ENCODE measurements at regions not wholly inside any gene's neighbourhood (a gene's known extent, or its start where the extent isn't known, plus 50 kb on each side); places are given as distances from the start of the nearest gene placed in this dataset.

DNA sequence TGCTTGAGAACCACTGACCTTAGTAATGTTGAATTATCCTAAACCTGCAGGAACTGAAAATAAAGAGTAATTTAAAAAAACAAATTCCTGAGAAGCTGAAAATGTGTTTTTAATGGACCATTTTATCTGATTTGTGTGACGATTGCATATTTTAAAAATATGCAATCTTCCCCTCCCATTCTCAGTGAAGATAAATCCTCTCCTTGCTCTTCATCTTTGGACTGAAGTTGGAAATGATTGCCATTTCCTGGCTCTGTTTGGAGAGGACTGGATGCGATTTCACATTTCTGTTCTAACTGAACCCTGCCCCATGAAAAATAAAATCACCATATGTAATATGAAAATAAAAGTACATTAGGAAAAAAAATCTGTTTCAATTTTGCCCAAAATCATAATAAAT lies 216.3 kb downstream of the SLC6A15 start (continued):
- TF ChIP-seq, protein P1, sequence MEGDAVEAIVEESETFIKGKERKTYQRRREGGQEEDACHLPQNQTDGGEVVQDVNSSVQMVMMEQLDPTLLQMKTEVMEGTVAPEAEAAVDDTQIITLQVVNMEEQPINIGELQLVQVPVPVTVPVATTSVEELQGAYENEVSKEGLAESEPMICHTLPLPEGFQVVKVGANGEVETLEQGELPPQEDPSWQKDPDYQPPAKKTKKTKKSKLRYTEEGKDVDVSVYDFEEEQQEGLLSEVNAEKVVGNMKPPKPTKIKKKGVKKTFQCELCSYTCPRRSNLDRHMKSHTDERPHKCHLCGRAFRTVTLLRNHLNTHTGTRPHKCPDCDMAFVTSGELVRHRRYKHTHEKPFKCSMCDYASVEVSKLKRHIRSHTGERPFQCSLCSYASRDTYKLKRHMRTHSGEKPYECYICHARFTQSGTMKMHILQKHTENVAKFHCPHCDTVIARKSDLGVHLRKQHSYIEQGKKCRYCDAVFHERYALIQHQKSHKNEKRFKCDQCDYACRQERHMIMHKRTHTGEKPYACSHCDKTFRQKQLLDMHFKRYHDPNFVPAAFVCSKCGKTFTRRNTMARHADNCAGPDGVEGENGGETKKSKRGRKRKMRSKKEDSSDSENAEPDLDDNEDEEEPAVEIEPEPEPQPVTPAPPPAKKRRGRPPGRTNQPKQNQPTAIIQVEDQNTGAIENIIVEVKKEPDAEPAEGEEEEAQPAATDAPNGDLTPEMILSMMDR (IDR thresholded peaks at IDR 0.05; ENCODE audit: low read depth, low read length, missing input control) = no peak
- TF ChIP-seq, protein P2, sequence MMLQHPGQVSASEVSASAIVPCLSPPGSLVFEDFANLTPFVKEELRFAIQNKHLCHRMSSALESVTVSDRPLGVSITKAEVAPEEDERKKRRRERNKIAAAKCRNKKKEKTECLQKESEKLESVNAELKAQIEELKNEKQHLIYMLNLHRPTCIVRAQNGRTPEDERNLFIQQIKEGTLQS (IDR thresholded peaks at IDR 0.05) = no peak

DNA sequence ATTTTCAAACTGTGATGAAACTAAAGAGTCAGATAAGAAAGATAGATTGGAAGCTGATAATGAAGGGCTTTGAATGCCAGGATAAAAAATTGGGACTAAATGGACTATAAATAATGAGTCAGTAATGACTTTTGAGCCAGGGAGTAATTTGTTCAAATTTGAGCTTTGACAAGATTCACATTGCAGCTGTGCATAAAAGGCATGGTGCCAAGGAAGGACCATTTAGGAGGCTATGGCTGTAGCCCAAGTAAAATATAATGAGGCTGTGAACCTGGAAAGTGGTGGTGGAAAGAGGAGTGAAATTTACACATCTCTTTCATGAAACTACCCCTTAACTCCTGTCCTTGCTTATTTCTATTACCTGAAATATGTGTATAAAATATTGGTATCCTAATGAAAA lies 218.5 kb downstream of the SLC6A15 start:
- H3K36me3 ChIP-seq (ENCODE audit: control insufficient read depth in 4 of 4, insufficient read depth in 3 of 4, low read depth in 1 of 4, low read length in 3 of 4) = no peaks in the 10 kb centered on the region
- no peak overlapping the region for H3K4me3 ChIP-seq (ENCODE audit: low read depth in 1 of 3, low read length in 3 of 3)
- H3K9ac ChIP-seq (ENCODE audit: low read depth in 1 of 2, low read length in 2 of 2) = no peak overlapping the region
- TF ChIP-seq SP1 (IDR thresholded peaks at IDR 0.05) (no peak), EGR1 (IDR thresholded peaks at IDR 0.05; ENCODE audit: low read depth in 2 of 2) (no peak)
- H3K27ac ChIP-seq (ENCODE audit: low read depth in 1 of 2, low read length in 2 of 2) = no peak overlapping the region
- no peaks in the 10 kb centered on the region for H3K4me1 ChIP-seq (ENCODE audit: control insufficient read depth in 4 of 4, insufficient read depth in 4 of 4, low read length in 3 of 4)
- no peaks in the 10 kb centered on the region for H3K9me3 ChIP-seq (ENCODE audit: control insufficient read depth in 4 of 4, low read length in 3 of 4)
- DNase-seq (ENCODE audit: low spot score) = no peak
- H3K27me3 ChIP-seq (ENCODE audit: control insufficient read depth in 4 of 4, insufficient read depth in 4 of 4, low read length in 3 of 4) = peaks cover 0 to 2% (median 0%) of the 10 kb centered on the region in 4 donors

DNA sequence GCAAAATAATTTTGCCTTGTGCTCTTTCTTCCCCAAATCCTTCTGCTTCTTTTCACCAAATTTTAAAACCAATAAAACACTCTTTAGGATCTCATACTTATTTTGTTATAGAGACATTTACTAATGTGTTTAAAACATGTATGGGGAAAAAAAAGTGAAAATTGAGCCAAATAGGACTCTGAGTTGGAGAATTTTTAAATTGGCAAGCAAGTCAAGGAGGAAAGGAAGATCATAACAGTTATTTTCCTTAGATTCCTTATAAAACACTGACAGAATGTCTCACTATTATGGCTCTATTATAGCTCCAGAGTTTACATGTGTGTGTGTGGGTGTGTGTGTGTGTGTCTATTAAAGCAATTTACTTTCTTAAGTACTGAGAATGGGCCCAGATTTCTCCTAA lies 220.5 kb downstream of the SLC6A15 start:
- H3K4me3 ChIP-seq (ENCODE audit: low read depth in 1 of 3, low read length in 3 of 3) = no peak overlapping the region
- no peaks in the 10 kb centered on the region for H3K9me3 ChIP-seq (ENCODE audit: control insufficient read depth in 4 of 4, low read length in 3 of 4)
- H3K27me3 ChIP-seq (ENCODE audit: control insufficient read depth in 4 of 4, insufficient read depth in 4 of 4, low read length in 3 of 4) = no peaks in the 10 kb centered on the region
- DNase-seq (ENCODE audit: low spot score) = no peak
- H3K9ac ChIP-seq (ENCODE audit: low read depth in 1 of 2, low read length in 2 of 2) = no peak overlapping the region
- H3K4me1 ChIP-seq (ENCODE audit: control insufficient read depth in 4 of 4, insufficient read depth in 4 of 4, low read length in 3 of 4) = no peaks in the 10 kb centered on the region
- H3K36me3 ChIP-seq (ENCODE audit: control insufficient read depth in 4 of 4, insufficient read depth in 3 of 4, low read depth in 1 of 4, low read length in 3 of 4) = no peaks in the 10 kb centered on the region
- no peak for TF ChIP-seq SP1 (IDR thresholded peaks at IDR 0.05)
- TF ChIP-seq, protein P2 (IDR thresholded peaks at IDR 0.05) = no peak
- no peak for TF ChIP-seq RXRA (IDR thresholded peaks at IDR 0.05)
- H3K27ac ChIP-seq (ENCODE audit: low read depth in 1 of 2, low read length in 2 of 2) = no peak overlapping the region

DNA sequence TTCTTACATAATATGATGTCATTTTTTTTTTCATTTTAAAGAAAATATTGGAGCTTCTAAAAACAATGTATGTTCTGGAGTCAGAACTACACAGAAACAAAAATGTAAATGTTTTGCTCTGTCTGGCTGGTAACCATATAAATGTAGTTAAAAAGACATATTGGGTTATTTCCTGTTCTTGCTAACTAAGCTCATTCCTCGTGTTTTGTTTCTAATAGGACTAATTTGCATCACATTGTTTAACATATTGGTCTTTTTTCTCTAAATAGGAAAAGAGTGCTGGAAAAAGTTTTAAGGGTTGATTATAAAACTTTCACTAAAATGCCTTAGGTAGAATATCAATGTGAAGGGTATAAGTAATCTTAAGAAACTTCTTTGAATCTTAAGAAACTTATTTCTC lies 221.3 kb downstream of the SLC6A15 start:
- WGBS = 37% methylated on average over 1 of the region's 1 CpG
- H3K4me3 ChIP-seq (ENCODE audit: low read depth in 1 of 3, low read length in 3 of 3) = no peak overlapping the region
- no peak for DNase-seq (ENCODE audit: low spot score)
- no peak overlapping the region for H3K27ac ChIP-seq (ENCODE audit: low read depth in 1 of 2, low read length in 2 of 2)
- no peaks in the 10 kb centered on the region for H3K4me1 ChIP-seq (ENCODE audit: control insufficient read depth in 4 of 4, insufficient read depth in 4 of 4, low read length in 3 of 4)
- no peaks in the 10 kb centered on the region for H3K9me3 ChIP-seq (ENCODE audit: control insufficient read depth in 4 of 4, low read length in 3 of 4)
- H3K36me3 ChIP-seq (ENCODE audit: control insufficient read depth in 4 of 4, insufficient read depth in 3 of 4, low read depth in 1 of 4, low read length in 3 of 4) = no peaks in the 10 kb centered on the region
- H3K27me3 ChIP-seq (ENCODE audit: control insufficient read depth in 4 of 4, insufficient read depth in 4 of 4, low read length in 3 of 4) = no peaks in the 10 kb centered on the region
- H3K9ac ChIP-seq (ENCODE audit: low read depth in 1 of 2, low read length in 2 of 2) = no peak overlapping the region
- TF ChIP-seq, protein P3, sequence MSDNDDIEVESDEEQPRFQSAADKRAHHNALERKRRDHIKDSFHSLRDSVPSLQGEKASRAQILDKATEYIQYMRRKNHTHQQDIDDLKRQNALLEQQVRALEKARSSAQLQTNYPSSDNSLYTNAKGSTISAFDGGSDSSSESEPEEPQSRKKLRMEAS (IDR thresholded peaks at IDR 0.05) = no peak
- TF ChIP-seq JUND (IDR thresholded peaks at IDR 0.05) = no peak
- TF ChIP-seq, protein P2 (IDR thresholded peaks at IDR 0.05) = no peak
- TF ChIP-seq FOXA2 (IDR thresholded peaks at IDR 0.05) = no peak
- TF ChIP-seq GABPA (IDR thresholded peaks at IDR 0.05 in 1 of 2, conservative IDR thresholded peaks at IDR 0.05 in 1 of 2) = no peak
- TF ChIP-seq NR2F2 (IDR thresholded peaks at IDR 0.05) = no peak
- TF ChIP-seq FOXA1 (IDR thresholded peaks at IDR 0.05) = no peak
- TF ChIP-seq, protein P4, sequence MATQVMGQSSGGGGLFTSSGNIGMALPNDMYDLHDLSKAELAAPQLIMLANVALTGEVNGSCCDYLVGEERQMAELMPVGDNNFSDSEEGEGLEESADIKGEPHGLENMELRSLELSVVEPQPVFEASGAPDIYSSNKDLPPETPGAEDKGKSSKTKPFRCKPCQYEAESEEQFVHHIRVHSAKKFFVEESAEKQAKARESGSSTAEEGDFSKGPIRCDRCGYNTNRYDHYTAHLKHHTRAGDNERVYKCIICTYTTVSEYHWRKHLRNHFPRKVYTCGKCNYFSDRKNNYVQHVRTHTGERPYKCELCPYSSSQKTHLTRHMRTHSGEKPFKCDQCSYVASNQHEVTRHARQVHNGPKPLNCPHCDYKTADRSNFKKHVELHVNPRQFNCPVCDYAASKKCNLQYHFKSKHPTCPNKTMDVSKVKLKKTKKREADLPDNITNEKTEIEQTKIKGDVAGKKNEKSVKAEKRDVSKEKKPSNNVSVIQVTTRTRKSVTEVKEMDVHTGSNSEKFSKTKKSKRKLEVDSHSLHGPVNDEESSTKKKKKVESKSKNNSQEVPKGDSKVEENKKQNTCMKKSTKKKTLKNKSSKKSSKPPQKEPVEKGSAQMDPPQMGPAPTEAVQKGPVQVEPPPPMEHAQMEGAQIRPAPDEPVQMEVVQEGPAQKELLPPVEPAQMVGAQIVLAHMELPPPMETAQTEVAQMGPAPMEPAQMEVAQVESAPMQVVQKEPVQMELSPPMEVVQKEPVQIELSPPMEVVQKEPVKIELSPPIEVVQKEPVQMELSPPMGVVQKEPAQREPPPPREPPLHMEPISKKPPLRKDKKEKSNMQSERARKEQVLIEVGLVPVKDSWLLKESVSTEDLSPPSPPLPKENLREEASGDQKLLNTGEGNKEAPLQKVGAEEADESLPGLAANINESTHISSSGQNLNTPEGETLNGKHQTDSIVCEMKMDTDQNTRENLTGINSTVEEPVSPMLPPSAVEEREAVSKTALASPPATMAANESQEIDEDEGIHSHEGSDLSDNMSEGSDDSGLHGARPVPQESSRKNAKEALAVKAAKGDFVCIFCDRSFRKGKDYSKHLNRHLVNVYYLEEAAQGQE (IDR thresholded peaks at IDR 0.05) = no peak
